Activated CD4-positive, alpha-beta T cell treated with anti-CD3 and anti-CD28 coated beads for 48 hours (primary cell): ENCODE measurements at regions not wholly inside any gene's neighbourhood (a gene's known extent, or its start where the extent isn't known, plus 50 kb on each side); places are given as distances from the start of the nearest gene placed in this dataset.
"Not testable (repeated sequence)": the region's sequence is repeated elsewhere in the genome, so short reads cannot be mapped to it uniquely, and the experiment has no call there.

ENCODE experiments used
- DNase-seq: peaks from one replicate; pipeline ENCODE4 v3.0.0-alpha.2; 2020

DNA sequence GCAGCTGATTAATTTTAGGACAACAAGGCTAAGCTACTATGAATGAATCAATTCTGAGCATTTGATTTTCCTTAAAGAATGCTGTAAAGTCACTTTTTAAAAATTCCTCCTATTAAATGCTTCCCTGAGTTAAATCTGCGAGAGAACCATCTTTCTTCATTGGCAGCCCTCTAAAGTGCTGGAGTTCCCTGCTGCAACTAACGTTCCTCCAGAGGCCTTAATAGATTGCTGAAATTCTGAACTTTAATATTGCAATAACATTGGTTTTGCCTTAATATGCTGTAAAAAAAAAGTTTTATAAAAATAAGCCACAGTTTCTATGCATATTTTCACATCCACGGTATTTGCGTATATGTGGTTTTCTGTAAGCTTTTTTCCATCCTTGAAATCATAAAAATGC, 298.0 kb upstream of the PIK3R1 start:
- no peak for DNase-seq

DNA sequence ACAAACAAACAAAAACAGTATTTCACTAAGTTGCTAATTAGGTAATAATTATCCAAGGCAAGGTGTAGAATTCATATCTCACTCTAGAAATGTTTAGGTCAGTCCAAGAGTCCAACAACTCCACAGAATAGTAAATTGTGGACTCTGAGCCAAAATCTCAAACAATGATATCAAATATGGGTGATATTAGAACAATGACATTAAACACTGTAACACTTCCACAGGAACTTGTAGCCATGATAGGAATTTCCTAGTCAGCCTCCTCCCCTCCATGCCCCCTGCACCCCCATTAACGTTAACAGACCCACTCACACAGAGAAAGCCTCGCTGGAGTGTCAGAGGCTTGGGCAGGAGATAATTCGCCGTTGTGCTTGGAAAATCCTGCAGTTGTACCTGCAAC, 305.0 kb upstream of the PIK3R1 start:
- no peak for DNase-seq

DNA sequence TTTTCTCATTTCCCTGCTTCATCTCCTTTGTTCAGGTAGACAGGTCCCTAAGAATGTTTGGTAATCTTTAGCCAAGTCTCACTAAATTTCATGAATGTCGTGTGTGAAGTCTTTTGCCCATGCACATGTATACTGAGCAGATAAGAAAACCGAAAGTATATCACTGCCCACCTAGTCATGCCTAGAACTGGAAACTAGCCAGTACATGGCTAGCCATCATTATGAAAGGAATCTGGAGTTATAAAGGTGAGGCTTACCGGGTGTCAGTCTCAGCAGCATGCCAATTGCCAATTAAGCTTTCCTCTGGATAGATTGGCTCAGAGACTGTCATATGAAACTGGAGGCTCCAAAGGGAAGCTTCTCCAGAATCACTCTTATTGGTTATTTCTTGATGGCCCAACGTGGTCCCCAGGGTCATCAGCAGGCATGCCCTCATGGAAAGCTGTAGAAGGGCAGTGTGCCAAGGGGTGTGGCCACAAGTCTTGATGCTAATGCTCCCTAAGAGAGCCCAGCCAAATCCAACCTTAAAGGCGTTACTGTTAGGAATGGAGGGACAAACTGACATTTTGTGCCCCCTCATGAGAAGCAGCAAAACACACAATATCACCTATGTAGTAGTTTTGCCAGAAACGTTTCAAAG, 307.3 kb upstream of the PIK3R1 start:
- no peak for DNase-seq

DNA sequence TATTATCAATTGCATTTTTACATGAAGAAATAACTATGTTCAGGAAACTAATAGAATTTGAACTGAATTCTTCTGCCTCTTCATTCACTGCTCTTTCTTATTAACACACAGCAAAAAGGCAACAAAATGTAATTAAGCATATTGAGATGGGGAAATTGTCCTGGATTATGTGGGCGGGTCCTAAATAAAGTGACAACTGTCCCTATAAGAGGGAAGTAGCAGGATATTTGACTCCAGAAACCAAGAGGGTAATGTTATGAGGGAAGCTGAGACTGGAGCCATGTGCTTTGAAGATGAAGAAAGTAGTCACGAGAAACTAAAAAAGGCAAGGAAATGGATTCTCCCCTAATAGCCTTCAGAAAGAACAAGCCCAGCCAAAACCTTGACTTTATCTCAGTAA, 311.2 kb upstream of the PIK3R1 start:
- DNase-seq: no peak

DNA sequence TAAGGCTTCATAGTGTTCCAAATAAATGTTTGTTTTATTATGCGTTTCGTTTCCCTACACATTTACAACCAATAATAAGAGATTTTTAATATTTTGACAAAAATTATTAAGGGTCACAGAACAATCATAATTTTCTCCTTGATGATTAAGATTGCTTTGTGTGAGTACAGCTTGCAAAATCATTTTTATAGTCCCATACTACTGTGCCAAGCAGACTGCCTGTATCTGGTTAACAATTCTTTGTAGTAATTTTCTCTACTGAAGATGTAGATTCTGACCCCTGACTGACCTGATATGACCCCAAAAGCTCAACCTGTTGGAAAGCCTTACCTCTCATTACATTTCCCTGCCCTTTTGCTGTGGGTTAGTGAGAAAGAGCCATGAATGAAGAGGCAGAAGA, 311.9 kb upstream of the PIK3R1 start:
- DNase-seq: no peak

DNA sequence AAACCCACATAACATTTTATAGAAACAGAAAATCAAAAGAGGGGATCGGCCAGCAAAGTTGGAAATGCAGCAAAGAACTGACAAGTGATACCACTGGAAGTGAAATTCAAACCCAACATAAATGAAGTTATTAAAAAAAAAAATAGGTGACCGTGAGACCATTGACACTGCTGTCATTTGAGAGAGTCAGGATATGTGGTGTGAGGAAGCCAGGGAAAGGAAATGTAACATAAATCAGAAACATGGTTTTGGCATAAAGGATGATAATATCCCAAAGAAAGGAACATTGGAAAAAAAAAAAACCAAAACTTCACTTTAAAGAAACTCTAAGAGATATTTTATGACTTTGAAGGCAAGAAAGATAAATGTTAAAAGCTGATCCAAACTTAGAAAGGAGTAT, 312.4 kb upstream of the PIK3R1 start:
- DNase-seq: no peak

DNA sequence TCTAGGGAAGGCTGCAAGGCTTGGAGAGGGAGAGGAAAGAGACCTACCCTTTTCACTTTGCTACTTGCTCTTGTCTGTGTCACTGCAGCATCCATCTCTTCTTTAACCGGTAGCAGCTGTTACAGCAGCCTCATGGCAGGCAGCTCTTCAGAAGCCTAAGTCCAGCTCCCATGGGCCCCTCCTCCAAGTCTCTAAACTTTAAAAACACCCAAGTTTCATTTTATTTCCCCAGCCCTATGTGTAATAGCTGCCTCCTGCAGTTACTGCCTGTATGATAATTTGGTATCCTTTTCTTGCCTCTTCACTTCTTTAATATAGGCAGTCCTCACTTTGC, 313.1 kb upstream of the PIK3R1 start:
- DNase-seq: no peak

DNA sequence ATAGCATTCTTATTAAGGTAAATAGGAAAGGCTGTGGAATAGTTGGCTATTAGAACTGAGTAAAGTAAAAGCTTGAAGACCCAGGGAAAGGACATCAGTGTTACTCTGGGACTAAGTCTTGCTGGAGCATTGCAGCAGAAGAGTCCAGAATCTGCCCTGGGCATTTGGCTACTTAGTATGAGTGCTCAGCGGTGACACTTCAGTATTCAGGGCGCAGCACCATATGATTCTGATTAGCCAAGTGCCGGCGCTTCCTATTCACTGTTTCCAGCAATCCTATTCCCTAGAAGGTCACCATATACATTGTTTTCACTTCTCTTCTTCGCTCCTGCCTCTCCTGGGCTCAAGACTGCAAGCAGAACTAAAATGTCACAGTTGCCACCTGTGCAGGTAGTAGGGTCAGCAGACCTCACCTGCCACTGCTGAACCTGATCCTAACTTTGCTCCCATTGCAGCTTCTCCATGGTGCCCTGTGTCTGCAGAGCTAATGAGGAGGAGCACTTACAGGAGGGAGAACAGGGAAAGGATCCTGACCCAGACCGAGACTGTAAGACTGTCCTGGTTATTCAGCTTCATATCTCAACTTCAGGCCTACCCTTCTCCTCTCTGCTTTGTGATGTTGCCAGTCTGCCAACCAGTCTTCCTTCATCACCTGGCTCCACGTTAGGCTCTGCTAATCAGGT, 313.6 kb upstream of the PIK3R1 start:
- DNase-seq: no peak

DNA sequence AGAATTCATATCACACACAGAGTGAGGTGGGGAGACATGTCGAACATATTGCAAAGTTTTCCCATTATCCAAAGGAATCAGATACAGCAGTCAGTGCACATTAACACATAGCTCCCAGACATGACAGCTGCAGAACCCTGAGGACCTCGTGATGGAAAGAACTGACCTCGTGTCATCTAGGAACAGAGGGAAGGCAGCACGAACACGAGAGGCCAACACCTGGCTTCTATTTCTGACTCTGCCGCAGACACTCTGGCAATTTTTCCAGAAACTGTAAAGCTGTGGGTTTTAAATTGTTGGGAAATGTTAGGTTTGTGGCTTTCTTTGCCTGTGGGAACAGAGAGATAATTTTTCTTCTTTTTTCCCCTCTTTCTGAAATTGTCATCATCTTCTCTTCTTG, 315.0 kb upstream of the PIK3R1 start:
- no peak for DNase-seq

DNA sequence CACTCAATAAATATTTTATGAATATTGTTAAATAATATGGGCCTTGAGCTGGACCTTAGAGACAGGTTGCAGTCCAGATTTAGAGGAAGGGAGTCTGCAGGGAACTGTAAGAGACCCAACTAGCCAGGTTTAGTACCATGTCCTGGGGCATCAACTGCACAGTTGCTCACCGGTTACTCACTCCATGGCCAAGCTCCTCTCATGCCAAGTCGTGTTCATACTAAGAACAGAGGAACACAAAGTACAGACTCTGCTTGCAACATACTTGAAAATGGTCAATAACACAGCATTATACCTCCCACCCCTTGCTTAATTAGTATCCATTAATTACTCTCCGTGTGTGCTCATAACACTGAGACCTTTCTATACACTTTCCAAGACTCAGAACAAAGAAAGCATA, 317.6 kb upstream of the PIK3R1 start:
- DNase-seq: no peak

DNA sequence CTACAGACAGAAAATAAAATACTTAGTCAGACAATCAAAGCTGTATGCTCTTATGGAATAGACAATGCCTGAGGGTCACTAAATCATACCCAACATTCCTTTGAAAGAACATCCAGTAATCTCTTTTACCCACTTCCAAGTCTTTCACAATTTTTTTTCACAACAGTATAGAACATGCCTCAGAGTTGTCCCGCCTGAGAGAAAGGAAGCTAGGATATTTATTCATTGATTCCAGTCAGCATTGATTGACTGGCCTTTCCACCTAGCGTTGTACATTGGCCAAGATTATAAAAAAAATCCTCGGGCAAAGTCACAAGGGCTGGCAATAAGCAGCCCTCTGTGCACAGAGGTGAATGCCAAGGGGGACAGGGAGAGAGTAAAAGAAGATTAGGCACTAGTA, 318.1 kb upstream of the PIK3R1 start:
- DNase-seq: no peak

DNA sequence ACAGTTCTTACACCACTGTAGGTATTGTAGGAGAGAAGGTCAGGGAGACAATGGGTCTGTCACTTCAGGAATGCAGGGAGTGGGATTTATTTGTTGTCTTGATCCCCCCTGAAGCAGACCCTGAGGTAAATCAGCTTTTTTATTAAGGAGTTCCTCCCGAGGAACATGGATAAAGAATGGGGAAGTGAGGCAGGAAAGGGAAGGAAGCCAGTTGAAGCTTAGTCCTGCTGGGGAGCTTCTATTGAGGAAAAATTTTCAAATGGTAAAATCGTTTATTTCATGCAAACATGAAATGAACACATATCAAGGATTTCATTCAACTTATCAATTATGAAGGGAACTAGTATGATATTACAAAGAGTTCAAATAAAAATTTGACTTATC, 318.6 kb upstream of the PIK3R1 start:
- DNase-seq: no peak

DNA sequence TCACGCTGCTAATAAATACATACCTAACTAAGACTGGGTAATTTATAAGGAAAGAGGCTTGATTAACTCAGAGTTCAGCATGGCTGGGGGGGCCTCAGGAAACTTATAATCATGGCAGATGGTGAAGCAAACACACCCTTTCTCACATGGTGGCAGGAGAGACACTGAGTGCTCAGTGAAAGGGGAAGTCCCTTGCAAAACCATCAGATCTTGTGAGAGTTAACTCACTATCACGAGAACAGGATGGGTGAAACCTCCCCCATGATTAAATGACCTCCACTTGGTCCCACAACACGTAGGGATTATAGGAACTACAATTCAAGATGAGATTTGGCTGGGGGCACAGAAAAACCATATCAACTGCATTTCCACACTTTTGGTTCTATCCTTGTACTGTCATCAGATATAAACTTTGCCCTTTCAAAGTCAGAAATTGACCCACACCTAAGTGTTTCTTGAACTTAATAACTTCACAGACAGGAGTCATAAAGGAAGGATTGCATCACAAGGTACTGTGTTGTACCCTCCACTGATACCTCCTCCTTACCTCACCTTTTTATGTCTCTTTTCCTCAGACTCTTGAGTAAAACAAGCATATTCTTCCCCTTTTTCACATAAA, 319.1 kb upstream of the PIK3R1 start:
- DNase-seq: no peak

DNA sequence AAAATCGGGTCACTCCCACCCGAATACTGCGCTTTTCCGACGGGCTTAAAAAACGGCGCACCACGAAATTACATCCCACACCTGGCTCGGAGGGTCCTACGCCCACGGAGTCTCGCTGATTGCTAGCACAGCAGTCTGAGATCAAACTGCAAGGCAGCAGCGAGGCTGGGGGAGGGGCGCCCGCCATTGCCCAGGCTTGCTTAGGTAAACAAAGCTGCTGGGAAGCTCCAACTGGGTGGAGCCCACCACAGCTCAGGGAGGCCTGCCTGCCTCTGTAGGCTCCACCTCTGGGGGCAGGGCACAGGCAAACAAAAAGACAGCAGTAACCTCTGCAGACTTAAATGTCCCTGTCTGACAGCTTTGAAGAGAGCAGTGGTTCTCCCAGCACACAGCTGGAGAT, 325.7 kb upstream of the PIK3R1 start:
- not testable (repeated sequence) for DNase-seq

DNA sequence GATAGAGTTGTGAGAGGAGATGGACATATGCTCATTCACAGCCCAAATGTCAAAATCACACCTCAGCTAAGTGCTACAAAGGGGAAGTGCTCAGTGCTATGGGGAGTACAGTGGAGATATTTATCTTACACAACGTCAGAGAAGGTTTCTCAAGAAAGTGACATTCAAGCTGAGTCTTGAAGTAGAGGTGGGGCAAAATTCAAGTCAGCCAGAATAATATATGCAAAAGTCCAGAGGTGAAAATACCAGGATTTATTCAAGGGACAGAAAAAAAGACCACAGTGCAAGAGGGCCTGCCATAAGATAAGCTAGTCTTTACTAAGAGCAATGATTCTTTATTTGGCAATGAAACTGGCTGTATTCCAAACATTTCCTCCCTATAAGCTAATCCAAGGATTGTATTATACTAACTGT, 327.8 kb upstream of the PIK3R1 start:
- no peak for DNase-seq

DNA sequence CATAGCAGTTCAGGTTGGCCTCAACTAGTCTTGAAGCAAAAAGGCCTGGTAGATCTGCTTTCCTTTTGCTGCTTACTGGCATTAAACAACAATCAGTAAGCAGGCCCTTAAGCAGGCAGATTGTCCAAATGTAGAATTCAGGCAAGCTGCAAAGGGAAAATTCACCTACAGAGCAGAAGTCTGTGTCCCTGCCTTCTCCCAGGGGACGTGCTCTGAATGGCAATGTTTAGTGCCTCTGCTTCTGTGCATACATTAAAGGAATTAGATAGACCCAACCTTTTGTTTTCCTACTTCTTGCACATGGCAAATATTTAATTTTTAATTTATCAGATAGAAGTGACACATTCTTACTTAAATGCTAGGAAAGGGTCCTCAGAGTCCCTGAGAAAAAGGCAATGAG, 328.8 kb upstream of the PIK3R1 start:
- no peak for DNase-seq

DNA sequence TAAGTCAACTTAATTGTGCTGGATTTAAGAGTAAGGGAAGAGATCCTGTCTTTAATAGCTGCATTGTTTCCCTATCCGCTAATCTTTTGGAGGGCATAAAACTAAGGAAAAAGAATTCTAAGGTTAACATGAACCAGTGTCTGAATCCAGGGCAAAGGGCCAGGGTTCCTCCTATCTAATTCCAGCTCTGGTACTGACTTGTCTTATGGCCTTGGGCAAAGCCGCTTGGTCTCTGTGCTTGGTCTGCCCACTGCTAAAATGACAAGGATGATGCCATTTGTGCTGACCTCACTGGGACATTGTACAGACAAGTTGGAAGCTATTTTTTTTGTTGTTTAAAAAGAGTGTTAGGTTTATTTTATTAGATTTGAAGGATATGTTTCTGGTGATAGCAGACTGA, 334.7 kb upstream of the PIK3R1 start:
- no peak for DNase-seq

DNA sequence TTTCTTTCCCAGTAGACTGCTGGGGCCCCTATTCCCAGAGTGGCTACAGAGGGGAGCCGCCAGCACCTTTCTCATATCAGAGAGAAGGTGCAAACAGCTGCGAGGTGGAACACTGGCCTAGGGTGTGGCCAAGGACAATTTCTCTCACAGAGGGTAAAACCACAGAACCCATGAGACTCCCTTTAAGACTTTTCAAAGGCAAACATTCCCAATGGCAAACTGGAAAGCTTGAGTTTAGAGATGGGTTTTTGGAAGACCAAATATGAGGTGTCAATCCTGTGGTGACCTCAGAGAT, 335.1 kb upstream of the PIK3R1 start:
- no peak for DNase-seq

DNA sequence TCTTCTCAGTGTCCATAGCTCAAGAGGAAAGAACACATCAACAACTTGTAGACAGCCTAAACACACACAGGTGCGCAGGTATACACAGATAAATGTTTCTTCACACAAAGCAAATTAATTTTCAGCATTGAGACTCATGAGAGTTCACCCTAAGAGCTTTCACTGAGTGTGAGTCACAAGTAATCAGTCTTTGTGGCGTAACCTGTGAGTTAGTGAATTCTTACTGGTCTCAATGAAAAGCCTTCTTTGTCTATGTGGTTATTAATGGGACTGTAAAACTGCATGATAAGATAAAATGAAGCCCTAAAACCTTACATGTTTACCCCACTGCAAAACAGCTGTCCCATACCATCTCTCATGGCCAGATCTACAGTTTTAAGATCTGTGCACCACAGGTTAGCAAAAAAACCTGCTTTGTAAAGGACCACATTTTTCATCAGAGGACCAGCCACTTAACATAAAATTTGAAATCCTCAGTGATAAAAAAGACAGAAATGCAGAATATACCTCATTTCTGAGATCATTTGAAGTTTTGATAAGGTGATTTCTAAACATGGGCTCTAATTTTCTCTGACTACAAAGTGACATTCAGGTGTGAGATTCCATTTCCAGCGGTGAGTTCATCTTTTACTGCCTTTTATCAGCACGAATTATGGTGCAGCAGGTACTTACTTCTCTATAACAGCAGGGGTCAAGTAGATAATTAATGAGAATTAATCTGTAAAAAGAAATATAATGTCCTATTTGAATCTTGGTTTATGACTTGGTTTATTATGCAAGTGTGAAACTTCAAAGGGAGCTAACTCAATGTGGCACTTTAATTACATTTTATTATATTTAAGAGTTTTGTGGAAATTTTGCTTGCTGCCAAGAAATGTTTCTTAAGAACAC, 335.7 kb upstream of the PIK3R1 start:
- no peak for DNase-seq

DNA sequence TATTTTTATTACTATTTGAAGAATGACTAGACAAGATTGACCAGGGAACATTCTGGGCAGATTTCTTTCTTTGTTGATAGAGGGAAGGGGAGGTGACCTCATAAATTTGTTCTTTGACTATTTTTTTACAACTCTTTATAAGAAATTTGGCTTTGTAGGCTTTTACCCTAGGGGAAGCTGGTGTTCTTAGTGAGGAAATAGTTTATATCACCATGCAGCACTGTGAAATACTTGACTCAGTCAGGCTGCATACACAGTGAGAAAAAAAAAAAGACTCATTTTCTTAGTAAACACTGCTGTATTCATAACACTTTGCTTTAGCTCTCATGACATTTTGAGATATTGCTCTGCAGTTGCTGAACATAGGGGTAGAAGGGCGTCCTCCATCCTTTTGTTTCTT, 336.6 kb upstream of the PIK3R1 start:
- no peak for DNase-seq

DNA sequence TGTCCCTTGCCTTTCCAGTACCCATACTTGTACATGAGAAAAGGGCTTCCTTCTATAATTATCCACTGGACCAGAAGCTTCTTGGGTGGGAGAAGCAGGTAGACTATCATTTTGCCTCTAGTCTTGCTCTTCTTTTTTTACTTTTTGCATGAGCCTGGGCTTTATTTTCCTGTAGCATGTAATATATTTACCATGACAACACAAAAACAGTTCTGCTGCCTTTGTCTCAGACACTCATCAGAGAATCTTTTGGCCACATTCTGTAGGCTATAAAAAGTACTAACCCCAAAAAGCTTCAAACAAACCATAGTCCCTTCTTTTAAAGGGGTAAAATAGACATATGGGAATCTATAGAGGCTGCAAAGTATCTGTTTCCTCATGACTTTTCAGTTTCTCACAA, 339.2 kb upstream of the PIK3R1 start:
- no peak for DNase-seq

DNA sequence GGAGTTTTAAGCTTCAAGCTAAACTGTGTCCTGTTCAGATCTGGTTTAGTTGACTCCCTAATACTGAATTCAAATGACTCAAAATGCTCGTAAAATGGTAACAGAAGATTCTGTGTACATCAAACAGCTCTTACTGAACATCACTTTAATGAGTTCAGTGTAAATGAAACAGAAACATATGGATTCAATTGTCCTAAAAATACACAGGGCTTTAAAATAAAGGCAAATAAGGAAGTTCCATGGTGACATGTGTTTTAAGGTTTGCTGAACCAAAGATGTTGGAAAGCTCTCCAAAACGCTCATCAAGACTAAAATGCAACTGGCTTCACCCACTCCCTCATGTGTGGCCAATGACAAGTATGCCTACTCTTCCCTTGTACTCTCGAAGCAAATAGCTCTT, 340.0 kb upstream of the PIK3R1 start:
- DNase-seq: no peak

DNA sequence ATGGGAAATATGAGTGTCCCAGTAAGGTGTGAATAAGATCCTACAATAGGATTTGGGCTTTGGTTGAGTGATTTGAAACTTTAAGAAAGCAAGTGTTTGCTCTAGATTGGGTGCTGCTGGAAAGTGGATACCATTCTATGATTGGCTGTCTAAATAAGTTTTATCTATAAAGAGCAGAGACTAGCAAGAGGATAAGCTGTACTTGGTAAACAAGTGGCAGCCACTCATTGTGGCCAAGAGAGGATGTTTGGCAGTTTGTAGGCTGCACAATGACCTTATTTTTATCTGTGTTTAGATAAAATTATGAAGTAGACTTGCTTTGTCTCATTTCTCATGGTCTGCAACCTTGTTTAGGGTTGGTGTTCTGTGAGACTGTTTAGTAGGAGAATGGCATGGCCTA, 341.6 kb upstream of the PIK3R1 start:
- DNase-seq: no peak

DNA sequence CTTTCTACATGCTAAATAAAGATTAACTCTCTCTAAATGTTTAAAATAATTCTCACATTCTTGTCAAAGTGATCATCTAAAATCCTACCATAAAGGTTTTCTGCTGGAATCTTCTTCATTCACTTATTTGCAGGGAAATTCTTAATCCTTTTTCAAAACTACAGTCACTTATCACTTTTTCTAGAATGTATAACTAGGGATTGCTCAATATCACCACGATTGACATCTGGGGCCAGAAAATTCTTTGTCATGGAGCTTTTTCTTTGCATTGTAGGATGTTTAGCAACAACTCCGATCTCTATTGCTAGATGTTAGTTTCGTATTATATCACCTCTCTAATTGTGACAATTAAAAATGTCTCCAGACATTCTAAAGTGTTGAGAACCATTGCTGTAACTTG, 344.9 kb upstream of the PIK3R1 start:
- no peak for DNase-seq
